ENCODE measurements at regions not wholly inside any gene's neighbourhood (a gene's known extent, or its start where the extent isn't known, plus 50 kb on each side); places are given as distances from the start of the nearest gene placed in this dataset.

- no peaks in the 10 kb centered on the region for H3K36me3 ChIP-seq (ENCODE audit: insufficient read depth, low read length)
- no peaks in the 10 kb centered on the region for H3K9me3 ChIP-seq (ENCODE audit: insufficient read depth, low read depth, low read length)
- H3K4me3 ChIP-seq (ENCODE audit: low read length): no peak overlapping the region
- no peak overlapping the region for H3K27ac ChIP-seq (ENCODE audit: low read depth, low read length)
- WGBS: 83% methylated on average over 2 of the region's 2 CpGs
- no peak overlapping the region for H3K9ac ChIP-seq (ENCODE audit: low read depth, low read length)
- H3K4me1 ChIP-seq (ENCODE audit: insufficient read depth, low read length): no peaks in the 10 kb centered on the region
- H3K27me3 ChIP-seq (ENCODE audit: insufficient read depth, low read length): no peaks in the 10 kb centered on the region
These were observed 319.1 kb upstream of the TLE3 start for GRCh38 chr15:70416829-70417228.

DNA sequence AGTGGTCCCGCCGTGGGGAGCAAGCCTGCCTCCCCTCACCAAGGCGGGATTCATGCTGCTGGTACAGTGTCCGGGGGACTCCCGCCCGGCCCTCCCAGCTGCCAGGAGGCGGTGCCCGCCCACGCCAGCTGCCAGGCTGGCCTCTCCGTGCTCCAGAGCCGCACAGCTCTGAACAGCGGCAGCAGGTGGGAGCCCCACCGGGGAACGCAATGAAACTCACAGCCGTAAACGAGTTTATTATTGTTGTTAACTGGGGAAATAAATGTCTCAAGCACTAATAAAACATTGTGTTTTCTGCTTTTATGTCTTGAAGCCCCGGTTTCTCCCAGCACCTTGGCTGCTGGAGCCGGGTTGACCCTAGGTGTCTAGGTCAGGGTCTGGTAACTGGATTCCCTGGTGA lies 317.7 kb upstream of the TLE3 start:
- WGBS: 92% methylated on average over 18 of the region's 18 CpGs
- H3K27me3 ChIP-seq (ENCODE audit: insufficient read depth, low read length): no peaks in the 10 kb centered on the region
- peaks cover 6% of the 10 kb centered on the region; the same call in 1 of the 2 replicates for H3K4me1 ChIP-seq (ENCODE audit: insufficient read depth, low read length)
- no peak overlapping the region for H3K4me3 ChIP-seq (ENCODE audit: low read length)
- no peaks in the 10 kb centered on the region for H3K9me3 ChIP-seq (ENCODE audit: insufficient read depth, low read depth, low read length)
- H3K36me3 ChIP-seq (ENCODE audit: insufficient read depth, low read length): no peaks in the 10 kb centered on the region
- no peak overlapping the region for H3K27ac ChIP-seq (ENCODE audit: low read depth, low read length)
- H3K9ac ChIP-seq (ENCODE audit: low read depth, low read length): no peak overlapping the region

DNA sequence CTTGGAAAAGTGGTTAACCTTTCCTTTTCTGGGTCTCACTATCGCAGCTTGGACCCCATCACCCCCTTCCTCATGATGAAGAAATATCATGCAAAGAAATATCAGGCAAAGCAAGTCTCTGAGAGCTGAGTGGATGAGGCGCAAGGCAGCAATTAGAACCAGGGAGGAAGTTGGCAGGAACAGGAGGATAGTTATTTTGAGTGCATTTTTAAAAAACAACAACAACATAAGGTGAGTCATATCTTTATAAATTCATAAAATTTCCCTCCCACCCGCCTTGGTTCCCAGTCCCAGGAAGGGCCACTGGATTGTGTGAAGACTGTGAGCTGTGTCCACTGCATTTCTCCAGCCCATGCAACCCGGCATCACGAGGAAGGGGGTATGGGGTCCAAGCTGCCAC lies 316.9 kb upstream of the TLE3 start:
- H3K9ac ChIP-seq (ENCODE audit: low read depth, low read length): no peak overlapping the region
- 97% methylated on average over 5 of the region's 5 CpGs for WGBS
- H3K27me3 ChIP-seq (ENCODE audit: insufficient read depth, low read length): no peaks in the 10 kb centered on the region

GRCh38 chr15:70412794-70413193 lies 315.1 kb upstream of the TLE3 start:
- H3K4me1 ChIP-seq (ENCODE audit: insufficient read depth, low read length): peaks cover 12% of the 10 kb centered on the region; the same call in 1 of the 2 replicates
- no peaks in the 10 kb centered on the region for H3K36me3 ChIP-seq (ENCODE audit: insufficient read depth, low read length)
- no peaks in the 10 kb centered on the region for H3K27me3 ChIP-seq (ENCODE audit: insufficient read depth, low read length)
- H3K4me3 ChIP-seq (ENCODE audit: low read length): no peak overlapping the region
- H3K9me3 ChIP-seq (ENCODE audit: insufficient read depth, low read depth, low read length): peaks cover 11% of the 10 kb centered on the region
- H3K9ac ChIP-seq (ENCODE audit: low read depth, low read length): no peak overlapping the region
- H3K27ac ChIP-seq (ENCODE audit: low read depth, low read length): no peak overlapping the region

More for the DNA sequence above, 316.9 kb upstream of the TLE3 start:
- H3K4me1 ChIP-seq (ENCODE audit: insufficient read depth, low read length): peaks cover 6% of the 10 kb centered on the region; the same call in 1 of the 2 replicates
- H3K27ac ChIP-seq (ENCODE audit: low read depth, low read length): no peak overlapping the region
- H3K36me3 ChIP-seq (ENCODE audit: insufficient read depth, low read length): no peaks in the 10 kb centered on the region
- H3K9me3 ChIP-seq (ENCODE audit: insufficient read depth, low read depth, low read length): no peaks in the 10 kb centered on the region
- no peak overlapping the region for H3K4me3 ChIP-seq (ENCODE audit: low read length)

DNA sequence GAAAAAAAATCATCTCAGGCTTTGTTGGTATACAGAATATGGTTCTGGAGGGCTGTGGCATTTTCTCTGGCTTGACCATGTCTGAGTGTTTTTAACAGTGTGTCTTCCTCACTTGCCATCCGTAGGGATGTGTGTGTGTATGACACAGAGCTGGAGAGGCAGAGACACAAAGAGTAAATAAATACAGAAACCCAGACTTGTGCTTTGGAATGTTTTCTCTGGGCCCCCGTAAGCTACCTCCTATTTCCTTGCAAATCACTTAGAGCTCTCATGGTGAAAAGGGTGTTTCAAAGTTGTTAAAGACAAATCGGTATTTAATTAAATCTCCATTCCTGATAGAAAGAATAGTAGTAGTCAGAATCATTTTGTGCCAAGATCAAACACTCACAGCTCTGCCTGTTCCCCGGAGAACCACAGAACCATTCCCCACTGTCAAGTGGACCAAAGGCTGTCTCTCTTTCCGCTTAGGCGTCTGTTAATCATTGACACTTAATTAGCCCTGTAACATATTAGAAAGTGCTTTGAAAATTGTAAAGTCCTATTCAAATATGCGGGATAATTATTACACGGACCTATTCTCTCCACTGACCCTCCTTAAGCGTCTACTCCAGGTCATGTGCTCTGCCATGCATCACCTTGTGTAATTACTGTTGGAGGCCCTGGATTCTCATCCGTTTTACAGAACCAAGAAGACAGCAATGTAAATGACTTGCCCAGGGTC lies 313.6 kb upstream of the TLE3 start:
- H3K4me1 ChIP-seq (ENCODE audit: insufficient read depth, low read length): peaks cover 25% of the 10 kb centered on the region
- H3K9me3 ChIP-seq (ENCODE audit: insufficient read depth, low read depth, low read length): peaks cover 13% of the 10 kb centered on the region
- H3K27ac ChIP-seq (ENCODE audit: low read depth, low read length): no peak overlapping the region
- 85% methylated on average over 9 of the region's 10 CpGs for WGBS
- H3K4me3 ChIP-seq (ENCODE audit: low read length): no peak overlapping the region
- no peaks in the 10 kb centered on the region for H3K27me3 ChIP-seq (ENCODE audit: insufficient read depth, low read length)
- H3K36me3 ChIP-seq (ENCODE audit: insufficient read depth, low read length): no peaks in the 10 kb centered on the region
- H3K9ac ChIP-seq (ENCODE audit: low read depth, low read length): no peak overlapping the region

DNA sequence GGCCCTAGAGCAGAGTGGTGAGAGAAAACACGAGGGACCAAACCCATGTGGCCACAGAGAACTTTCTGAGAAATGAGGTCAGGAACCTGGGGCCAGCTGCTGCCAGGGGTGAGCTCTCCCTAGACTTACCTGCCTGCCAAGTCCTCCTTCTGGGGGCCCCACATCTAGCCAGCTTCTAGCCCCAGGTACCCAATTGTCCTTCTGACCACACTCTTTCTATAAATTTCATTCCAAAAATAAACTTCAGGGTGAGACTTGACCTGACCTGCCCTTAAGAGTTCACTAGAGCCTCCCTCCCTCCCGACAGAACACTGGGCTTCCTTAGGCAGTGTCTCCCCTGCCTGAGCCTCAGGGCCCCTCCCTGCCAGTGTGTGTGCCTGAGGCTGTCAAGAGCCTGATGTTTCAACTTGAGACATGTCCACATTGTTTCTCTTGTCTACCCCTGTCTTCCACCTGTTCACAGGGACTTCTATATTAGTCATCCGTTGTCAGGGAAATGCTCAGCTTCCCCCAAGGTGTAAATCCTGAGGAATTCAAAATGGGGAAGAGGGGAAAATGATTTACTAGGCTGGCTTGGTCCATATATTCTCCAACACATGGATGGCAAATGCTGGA lies 312.8 kb upstream of the TLE3 start:
- H3K9me3 ChIP-seq (ENCODE audit: insufficient read depth, low read depth, low read length): peaks cover 13% of the 10 kb centered on the region
- no peaks in the 10 kb centered on the region for H3K27me3 ChIP-seq (ENCODE audit: insufficient read depth, low read length)
- 80% methylated on average over 3 of the region's 3 CpGs for WGBS
- no peak overlapping the region for H3K27ac ChIP-seq (ENCODE audit: low read depth, low read length)
- no peaks in the 10 kb centered on the region for H3K36me3 ChIP-seq (ENCODE audit: insufficient read depth, low read length)
- H3K4me1 ChIP-seq (ENCODE audit: insufficient read depth, low read length): peaks cover 25% of the 10 kb centered on the region
- H3K4me3 ChIP-seq (ENCODE audit: low read length): no peak overlapping the region
- no peak overlapping the region for H3K9ac ChIP-seq (ENCODE audit: low read depth, low read length)

- no peaks in the 10 kb centered on the region for H3K27me3 ChIP-seq (ENCODE audit: insufficient read depth, low read length)
- no peaks in the 10 kb centered on the region for H3K36me3 ChIP-seq (ENCODE audit: insufficient read depth, low read length)
- H3K4me1 ChIP-seq (ENCODE audit: insufficient read depth, low read length): peaks cover 25% of the 10 kb centered on the region
- no peak overlapping the region for H3K4me3 ChIP-seq (ENCODE audit: low read length)
- H3K9me3 ChIP-seq (ENCODE audit: insufficient read depth, low read depth, low read length): peaks cover 13% of the 10 kb centered on the region
- H3K27ac ChIP-seq (ENCODE audit: low read depth, low read length): no peak overlapping the region
- 83% methylated on average over 1 of the region's 1 CpG for WGBS
- no peak overlapping the region for H3K9ac ChIP-seq (ENCODE audit: low read depth, low read length)
These were observed 311.7 kb upstream of the TLE3 start for GRCh38 chr15:70409388-70409787.

DNA sequence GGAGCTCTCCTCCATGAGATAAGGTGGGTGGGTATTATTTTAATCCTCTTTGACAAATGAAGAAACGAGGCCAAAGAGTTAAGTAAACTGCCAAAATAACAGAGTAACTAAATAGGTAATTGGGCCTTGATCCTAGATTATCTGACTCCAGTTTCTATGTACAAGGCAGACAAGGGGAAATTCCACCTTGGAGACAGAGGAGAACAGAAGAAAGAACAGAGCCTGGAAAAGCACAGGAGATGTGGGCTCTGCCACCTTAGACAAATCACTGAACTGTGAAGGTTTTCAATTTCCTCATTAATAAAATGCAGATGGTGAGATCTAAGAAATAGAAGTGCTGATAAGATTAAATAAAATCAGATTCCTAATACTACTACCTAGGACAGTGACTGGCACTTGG lies 310.2 kb upstream of the TLE3 start:
- H3K9me3 ChIP-seq (ENCODE audit: insufficient read depth, low read depth, low read length): peaks cover 13% of the 10 kb centered on the region
- no peaks in the 10 kb centered on the region for H3K27me3 ChIP-seq (ENCODE audit: insufficient read depth, low read length)
- peaks cover 25% of the 10 kb centered on the region for H3K4me1 ChIP-seq (ENCODE audit: insufficient read depth, low read length)
- H3K4me3 ChIP-seq (ENCODE audit: low read length): no peak overlapping the region
- WGBS: 100% methylated on average over 1 of the region's 1 CpG
- no peaks in the 10 kb centered on the region for H3K36me3 ChIP-seq (ENCODE audit: insufficient read depth, low read length)
- no peak overlapping the region for H3K27ac ChIP-seq (ENCODE audit: low read depth, low read length)
- H3K9ac ChIP-seq (ENCODE audit: low read depth, low read length): no peak overlapping the region

GRCh38 chr15:70407336-70407670 lies 309.6 kb upstream of the TLE3 start:
- Histone ChIP-seq H3K27ac (ENCODE audit: low read depth, low read length) (no peak overlapping the region), H3K9ac (ENCODE audit: low read depth, low read length) (no peak overlapping the region), H3K4me1 (ENCODE audit: insufficient read depth, low read length) (peaks cover 25% of the 10 kb centered on the region), H3K27me3 (ENCODE audit: insufficient read depth, low read length) (no peaks in the 10 kb centered on the region), H3K36me3 (ENCODE audit: insufficient read depth, low read length) (no peaks in the 10 kb centered on the region), H3K4me3 (ENCODE audit: low read length) (no peak overlapping the region), H3K9me3 (ENCODE audit: insufficient read depth, low read depth, low read length) (peaks cover 13% of the 10 kb centered on the region)
- 86% methylated on average over 7 of the region's 7 CpGs for WGBS

- H3K36me3 ChIP-seq (ENCODE audit: insufficient read depth, low read length): no peaks in the 10 kb centered on the region
- 53% methylated on average over 10 of the region's 10 CpGs for WGBS
- H3K9ac ChIP-seq (ENCODE audit: low read depth, low read length): no peak overlapping the region
- no peak overlapping the region for H3K27ac ChIP-seq (ENCODE audit: low read depth, low read length)
- H3K27me3 ChIP-seq (ENCODE audit: insufficient read depth, low read length): no peaks in the 10 kb centered on the region
- H3K4me3 ChIP-seq (ENCODE audit: low read length): no peak overlapping the region
- peaks cover 13% of the 10 kb centered on the region for H3K9me3 ChIP-seq (ENCODE audit: insufficient read depth, low read depth, low read length)
- peaks cover 25% of the 10 kb centered on the region for H3K4me1 ChIP-seq (ENCODE audit: insufficient read depth, low read length)
These were observed 309.1 kb upstream of the TLE3 start for GRCh38 chr15:70406617-70407335.

DNA sequence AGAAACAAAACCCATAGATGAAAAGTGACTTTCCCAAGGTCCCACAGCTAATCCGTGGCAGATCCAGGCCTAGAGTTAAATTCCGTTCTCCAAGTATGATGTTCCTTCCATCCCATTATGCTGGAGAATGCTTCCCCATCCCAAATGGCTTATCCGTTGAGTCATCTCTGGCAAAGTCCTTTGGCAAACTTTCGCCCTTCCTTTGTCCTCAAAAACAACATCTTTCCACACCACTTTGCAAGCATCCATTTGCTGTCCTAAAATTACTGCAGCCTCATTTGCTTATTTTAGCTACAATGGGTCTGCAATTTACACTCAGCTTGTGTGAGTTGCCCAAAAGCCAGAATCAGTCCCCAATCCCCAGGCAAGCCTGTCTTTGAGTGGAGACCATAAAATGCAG lies 304.0 kb upstream of the TLE3 start:
- Histone ChIP-seq H3K36me3 (ENCODE audit: insufficient read depth, low read length) (no peaks in the 10 kb centered on the region), H3K9ac (ENCODE audit: low read depth, low read length) (no peak overlapping the region), H3K4me3 (ENCODE audit: low read length) (no peak overlapping the region), H3K27ac (ENCODE audit: low read depth, low read length) (no peak overlapping the region), H3K27me3 (ENCODE audit: insufficient read depth, low read length) (no peaks in the 10 kb centered on the region), H3K9me3 (ENCODE audit: insufficient read depth, low read depth, low read length) (no peaks in the 10 kb centered on the region), H3K4me1 (ENCODE audit: insufficient read depth, low read length) (peaks cover 17% of the 10 kb centered on the region)
- WGBS: 92% methylated on average over 4 of the region's 4 CpGs
